ENCODE measurements at regions not wholly inside any gene's neighbourhood (a gene's known extent, or its start where the extent isn't known, plus 50 kb on each side); places are given as distances from the start of the nearest gene placed in this dataset.
"Not testable (repeated sequence)": the region's sequence is repeated elsewhere in the genome, so short reads cannot be mapped to it uniquely, and the experiment has no call there.

DNA sequence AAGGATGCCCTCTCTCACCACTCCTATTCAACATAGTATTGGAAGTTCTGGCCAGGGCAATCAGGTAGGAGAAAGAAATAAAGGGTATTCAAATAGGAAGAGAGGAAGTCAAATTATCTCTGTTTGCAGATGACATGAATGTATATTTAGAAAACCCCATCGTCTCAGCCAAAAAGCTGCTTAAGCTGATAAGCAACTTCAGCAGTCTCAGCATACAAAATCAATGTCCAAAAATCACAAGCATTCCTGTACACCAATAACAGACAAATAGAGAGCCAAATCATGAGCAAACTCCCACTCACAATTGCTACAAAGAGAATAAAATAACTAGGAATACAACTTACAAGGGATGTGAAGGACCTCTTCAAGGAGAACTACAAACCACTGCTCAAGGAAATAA is 184.6 kb downstream of the HACE1 start (continued):
- TF ChIP-seq, protein P1, sequence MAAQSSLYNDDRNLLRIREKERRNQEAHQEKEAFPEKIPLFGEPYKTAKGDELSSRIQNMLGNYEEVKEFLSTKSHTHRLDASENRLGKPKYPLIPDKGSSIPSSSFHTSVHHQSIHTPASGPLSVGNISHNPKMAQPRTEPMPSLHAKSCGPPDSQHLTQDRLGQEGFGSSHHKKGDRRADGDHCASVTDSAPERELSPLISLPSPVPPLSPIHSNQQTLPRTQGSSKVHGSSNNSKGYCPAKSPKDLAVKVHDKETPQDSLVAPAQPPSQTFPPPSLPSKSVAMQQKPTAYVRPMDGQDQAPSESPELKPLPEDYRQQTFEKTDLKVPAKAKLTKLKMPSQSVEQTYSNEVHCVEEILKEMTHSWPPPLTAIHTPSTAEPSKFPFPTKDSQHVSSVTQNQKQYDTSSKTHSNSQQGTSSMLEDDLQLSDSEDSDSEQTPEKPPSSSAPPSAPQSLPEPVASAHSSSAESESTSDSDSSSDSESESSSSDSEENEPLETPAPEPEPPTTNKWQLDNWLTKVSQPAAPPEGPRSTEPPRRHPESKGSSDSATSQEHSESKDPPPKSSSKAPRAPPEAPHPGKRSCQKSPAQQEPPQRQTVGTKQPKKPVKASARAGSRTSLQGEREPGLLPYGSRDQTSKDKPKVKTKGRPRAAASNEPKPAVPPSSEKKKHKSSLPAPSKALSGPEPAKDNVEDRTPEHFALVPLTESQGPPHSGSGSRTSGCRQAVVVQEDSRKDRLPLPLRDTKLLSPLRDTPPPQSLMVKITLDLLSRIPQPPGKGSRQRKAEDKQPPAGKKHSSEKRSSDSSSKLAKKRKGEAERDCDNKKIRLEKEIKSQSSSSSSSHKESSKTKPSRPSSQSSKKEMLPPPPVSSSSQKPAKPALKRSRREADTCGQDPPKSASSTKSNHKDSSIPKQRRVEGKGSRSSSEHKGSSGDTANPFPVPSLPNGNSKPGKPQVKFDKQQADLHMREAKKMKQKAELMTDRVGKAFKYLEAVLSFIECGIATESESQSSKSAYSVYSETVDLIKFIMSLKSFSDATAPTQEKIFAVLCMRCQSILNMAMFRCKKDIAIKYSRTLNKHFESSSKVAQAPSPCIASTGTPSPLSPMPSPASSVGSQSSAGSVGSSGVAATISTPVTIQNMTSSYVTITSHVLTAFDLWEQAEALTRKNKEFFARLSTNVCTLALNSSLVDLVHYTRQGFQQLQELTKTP (IDR thresholded peaks at IDR 0.05; ENCODE audit: low read depth in 1 of 2, partially characterized antibody in 2 of 2) = peak in 1 of 2 experiments; percentile 27
- TF ChIP-seq TEAD4 (IDR thresholded peaks at IDR 0.05; ENCODE audit: low read length) (peak; percentile 78), ZNF444 (CRISPR knock-in tag; IDR thresholded peaks at IDR 0.05) (0 out of 2 replicates have a peak, but pooled peaks have one; percentile 6), HMG20A (CRISPR knock-in tag; conservative IDR thresholded peaks at IDR 0.05) (peak; percentile 96), LCOR (CRISPR knock-in tag; IDR thresholded peaks at IDR 0.05) (0 out of 2 replicates have a peak, but pooled peaks have one; percentile 29), ZNF239 (CRISPR knock-in tag; IDR thresholded peaks at IDR 0.05) (peak; percentile 26; the same call in 1 of the 2 replicates), NFE2 (IDR thresholded peaks at IDR 0.05; ENCODE audit: low read depth) (peak; percentile 25; the same call in 1 of the 2 replicates)
- TF ChIP-seq TEAD4 (CRISPR knock-in tag; IDR thresholded peaks at IDR 0.05; ENCODE audit: borderline replicate concordance) = not testable (repeated sequence)

DNA sequence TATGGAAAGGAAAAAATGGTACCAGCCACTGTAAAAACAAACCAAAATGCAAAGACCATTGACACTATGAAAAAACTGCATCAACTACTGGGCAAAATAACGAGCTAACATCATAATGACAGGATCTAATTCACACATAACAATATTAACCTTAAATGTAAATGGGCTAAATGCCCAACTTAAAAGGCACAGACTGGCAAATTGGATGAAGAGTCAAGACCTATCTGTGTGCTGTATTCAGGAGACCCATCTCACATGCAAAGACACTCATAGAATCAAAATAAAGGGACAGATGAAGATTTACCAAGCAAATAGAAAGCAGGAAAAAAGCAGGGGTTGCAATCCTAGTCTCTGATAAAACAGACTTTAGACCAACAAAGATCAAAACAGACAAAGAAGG is 186.6 kb downstream of the HACE1 start:
- TF ChIP-seq ZNF507 (tag; conservative IDR thresholded peaks at IDR 0.05) = peak; percentile 77
- CTCF ChIA-PET (ENCODE audit: low intra/inter-chr PET ratio); intact Hi-C loops (cut with micrococcal nuclease): not testable (repeated sequence)

More for the DNA sequence above, 186.6 kb downstream of the HACE1 start:
- H3K36me3 ChIP-seq (ENCODE audit: control insufficient read depth, insufficient read depth, low read length); H3K9me3 ChIP-seq (replicated peaks; ENCODE audit: control insufficient read depth, insufficient read depth, low read depth, low read length); H3K9me1 ChIP-seq (ENCODE audit: control insufficient read depth, insufficient read depth, low read length); H2AFZ ChIP-seq (ENCODE audit: low read depth, low read length); H3K9ac ChIP-seq (ENCODE audit: insufficient read depth in 1 of 2, low read depth in 2 of 2, low read length in 2 of 2); H3K4me1 ChIP-seq (replicated peaks in 1 of 2; ENCODE audit: control insufficient read depth in 2 of 2, insufficient read depth in 2 of 2, low read length in 2 of 2); FAIRE-seq; BruUV-seq (replicated peaks); H3K27ac ChIP-seq (ENCODE audit: extremely low read depth, low read depth, low read length); ATAC-seq; H3K4me3 ChIP-seq; DNase-seq (ENCODE audit: extremely low read depth in 1 of 4, low spot score in 3 of 4); H4K20me1 ChIP-seq (replicated peaks; ENCODE audit: control insufficient read depth, insufficient read depth, low read length); H3K27me3 ChIP-seq (ENCODE audit: control insufficient read depth in 2 of 2, insufficient read depth in 2 of 2, low read length in 2 of 2); H3K4me2 ChIP-seq (ENCODE audit: insufficient read depth, low read length); H3K79me2 ChIP-seq (ENCODE audit: control insufficient read depth, insufficient read depth, low read length); in situ Hi-C loops (cut with MboI): not testable (repeated sequence)
- 5% methylated on average over 1 of the region's 1 CpG for WGBS (ENCODE audit: insufficient coverage, low coverage, missing lambda C conversion rate)
- POLR2A ChIA-PET = interaction anchor here (0.8 kb wide), 1 partner anchor 10 kb away, joined by 3 read pairs; no protein-coding TSS in a partner anchor
